ENCODE measurements at regions not wholly inside any gene's neighbourhood (a gene's known extent, or its start where the extent isn't known, plus 50 kb on each side); places are given as distances from the start of the nearest gene placed in this dataset.

DNA sequence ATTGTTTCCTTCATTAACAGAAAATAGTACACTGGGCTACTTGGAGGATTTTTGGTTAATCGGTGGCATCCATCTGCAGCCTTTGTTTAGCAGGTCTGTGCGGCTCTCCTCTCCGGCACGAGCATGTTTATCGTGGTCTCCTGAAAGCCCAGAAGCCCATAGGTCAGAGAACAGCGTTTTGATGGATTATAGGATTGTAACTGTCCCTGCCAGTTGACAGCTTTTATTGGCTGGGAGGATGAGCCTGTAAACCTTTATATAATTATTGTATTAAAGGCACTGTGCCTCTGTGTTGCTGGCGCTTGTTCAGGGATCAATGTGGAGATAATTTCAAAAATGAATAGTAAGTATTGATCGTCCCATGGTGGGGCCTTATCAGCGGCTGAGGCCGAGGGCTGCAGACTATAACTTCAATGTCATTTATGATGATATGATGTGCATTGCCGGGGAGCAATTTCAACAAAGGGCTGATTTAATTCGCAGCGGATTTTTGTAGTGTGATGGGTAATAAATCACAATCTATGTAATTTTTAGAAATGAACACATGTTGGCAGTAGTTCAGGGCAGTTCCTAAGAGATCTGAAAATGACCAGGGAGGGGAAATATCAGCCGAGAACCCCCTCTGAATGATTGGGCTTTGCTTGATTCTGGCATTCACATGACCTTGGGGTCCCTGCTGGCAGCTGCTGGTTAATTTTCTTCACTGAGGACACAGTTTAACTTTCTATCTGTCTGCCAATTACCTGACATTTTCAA, 736.1 kb downstream of the GALR1 start:
- H3K18ac ChIP-seq (ENCODE audit: low read length): no peak overlapping the region
- H3K9me3 ChIP-seq (replicated peaks in 1 of 2; ENCODE audit: control insufficient read depth in 2 of 2, insufficient read depth in 1 of 2, low read depth in 1 of 2, low read length in 2 of 2): peaks cover 0 to 2% of the 10 kb centered on the region in 2 donors
- no peaks in the 10 kb centered on the region for H3K36me3 ChIP-seq (replicated peaks in 1 of 2; ENCODE audit: control insufficient read depth in 2 of 2, insufficient read depth in 2 of 2, low read length in 2 of 2)
- no peaks in the 10 kb centered on the region for H3K27me3 ChIP-seq (ENCODE audit: control insufficient read depth in 3 of 3, insufficient read depth in 3 of 3, low read depth in 1 of 3, low read length in 3 of 3)
- H3K79me1 ChIP-seq (ENCODE audit: low read depth, low read length): no peaks in the 10 kb centered on the region
- no peak overlapping the region for H3K23ac ChIP-seq (ENCODE audit: low read depth, low read length, poor library complexity)
- no peak overlapping the region for H2BK120ac ChIP-seq (ENCODE audit: low read depth, low read length)
- H3K4me3 ChIP-seq (ENCODE audit: low read length in 2 of 2): no peak overlapping the region
- H3K4me2 ChIP-seq (ENCODE audit: insufficient read depth, low read length, poor library complexity, severe bottlenecking): no peak overlapping the region
- H2BK5ac ChIP-seq (ENCODE audit: low read length): no peak overlapping the region
- H3K4ac ChIP-seq (ENCODE audit: low read length): no peak overlapping the region
- no peak overlapping the region for H3K27ac ChIP-seq (replicated peaks; ENCODE audit: low read length)
- no peak overlapping the region for H4K8ac ChIP-seq (ENCODE audit: low read depth, low read length)
- no peak overlapping the region for H2AFZ ChIP-seq (ENCODE audit: low read length)
- DNase-seq (ENCODE audit: low spot score): no peak
- no peak overlapping the region for H3K9ac ChIP-seq (ENCODE audit: low read depth, low read length, poor library complexity)
- no peak overlapping the region for H2BK12ac ChIP-seq (ENCODE audit: low read length)
- H3K4me1 ChIP-seq (ENCODE audit: control insufficient read depth in 2 of 2, insufficient read depth in 1 of 2, low read depth in 1 of 2, low read length in 2 of 2): peaks cover 0 to 2% of the 10 kb centered on the region in 2 donors
- no peak overlapping the region for H2AK5ac ChIP-seq (ENCODE audit: low read depth, low read length)
- WGBS, 2 donors (ENCODE audit: extremely low coverage in 2 of 2, insufficient read length in 2 of 2, insufficient replicate concordance in 1 of 2): no CpG with 5 or more reads among the region's 14 CpGs
- no peak overlapping the region for H3K14ac ChIP-seq (ENCODE audit: low read length)
- no peak overlapping the region for H2BK15ac ChIP-seq (ENCODE audit: low read length)
- no peak overlapping the region for H4K91ac ChIP-seq (ENCODE audit: low read depth, low read length, poor library complexity)

- Histone ChIP-seq H4K8ac (ENCODE audit: low read depth, low read length) (no peak overlapping the region), H3K4me3 (ENCODE audit: low read length in 2 of 2) (no peak overlapping the region), H2AK5ac (ENCODE audit: low read depth, low read length) (no peak overlapping the region), H3K9me3 (replicated peaks in 1 of 2; ENCODE audit: control insufficient read depth in 2 of 2, insufficient read depth in 1 of 2, low read depth in 1 of 2, low read length in 2 of 2) (peaks cover 0 to 2% of the 10 kb centered on the region in 2 donors), H3K36me3 (replicated peaks in 1 of 2; ENCODE audit: control insufficient read depth in 2 of 2, insufficient read depth in 2 of 2, low read length in 2 of 2) (no peaks in the 10 kb centered on the region), H2AFZ (ENCODE audit: low read length) (no peak overlapping the region), H2BK120ac (ENCODE audit: low read depth, low read length) (no peak overlapping the region), H2BK12ac (ENCODE audit: low read length) (no peak overlapping the region), H3K27me3 (ENCODE audit: control insufficient read depth in 3 of 3, insufficient read depth in 3 of 3, low read depth in 1 of 3, low read length in 3 of 3) (no peaks in the 10 kb centered on the region), H3K4ac (ENCODE audit: low read length) (no peak overlapping the region), H3K4me1 (ENCODE audit: control insufficient read depth in 2 of 2, insufficient read depth in 1 of 2, low read depth in 1 of 2, low read length in 2 of 2) (no peaks in the 10 kb centered on the region), H3K14ac (ENCODE audit: low read length) (no peak overlapping the region), H2BK15ac (ENCODE audit: low read length) (no peak overlapping the region), H4K91ac (ENCODE audit: low read depth, low read length, poor library complexity) (no peak overlapping the region), H3K9ac (ENCODE audit: low read depth, low read length, poor library complexity) (no peak overlapping the region), H3K27ac (replicated peaks; ENCODE audit: low read length) (no peak overlapping the region), H3K4me2 (ENCODE audit: insufficient read depth, low read length, poor library complexity, severe bottlenecking) (no peak overlapping the region), H3K23ac (ENCODE audit: low read depth, low read length, poor library complexity) (no peak overlapping the region), H2BK5ac (ENCODE audit: low read length) (no peak overlapping the region), H3K18ac (ENCODE audit: low read length) (peak overlapping the region; percentile 44), H3K79me1 (ENCODE audit: low read depth, low read length) (no peaks in the 10 kb centered on the region)
- WGBS, 2 donors (ENCODE audit: extremely low coverage in 2 of 2, insufficient read length in 2 of 2, insufficient replicate concordance in 1 of 2): no CpG with 5 or more reads among the region's 12 CpGs
- no peak for DNase-seq (ENCODE audit: low spot score)
Measured at GRCh38 chr18:77990131-77990530, 740.5 kb downstream of the GALR1 start.

- no peaks in the 10 kb centered on the region for H3K79me1 ChIP-seq (ENCODE audit: low read depth, low read length)
- no peak overlapping the region for H3K4me2 ChIP-seq (ENCODE audit: insufficient read depth, low read length, poor library complexity, severe bottlenecking)
- no peak overlapping the region for H3K14ac ChIP-seq (ENCODE audit: low read length)
- no peak overlapping the region for H2BK120ac ChIP-seq (ENCODE audit: low read depth, low read length)
- peaks cover 0 to 2% of the 10 kb centered on the region in 2 donors for H3K9me3 ChIP-seq (replicated peaks in 1 of 2; ENCODE audit: control insufficient read depth in 2 of 2, insufficient read depth in 1 of 2, low read depth in 1 of 2, low read length in 2 of 2)
- no peak overlapping the region for H2AK5ac ChIP-seq (ENCODE audit: low read depth, low read length)
- H3K27ac ChIP-seq (replicated peaks; ENCODE audit: low read length): no peak overlapping the region
- no peak overlapping the region for H2BK15ac ChIP-seq (ENCODE audit: low read length)
- no peak overlapping the region for H2BK5ac ChIP-seq (ENCODE audit: low read length)
- no peak overlapping the region for H3K18ac ChIP-seq (ENCODE audit: low read length)
- no peaks in the 10 kb centered on the region for H3K36me3 ChIP-seq (replicated peaks in 1 of 2; ENCODE audit: control insufficient read depth in 2 of 2, insufficient read depth in 2 of 2, low read length in 2 of 2)
- no peak overlapping the region for H3K4me3 ChIP-seq (ENCODE audit: low read length in 2 of 2)
- no peak overlapping the region for H4K91ac ChIP-seq (ENCODE audit: low read depth, low read length, poor library complexity)
- H2AFZ ChIP-seq (ENCODE audit: low read length): no peak overlapping the region
- no peak overlapping the region for H3K4ac ChIP-seq (ENCODE audit: low read length)
- WGBS, 2 donors (ENCODE audit: extremely low coverage in 2 of 2, insufficient read length in 2 of 2, insufficient replicate concordance in 1 of 2): no CpG with 5 or more reads among the region's 13 CpGs
- no peak overlapping the region for H2BK12ac ChIP-seq (ENCODE audit: low read length)
- DNase-seq (ENCODE audit: low spot score): no peak
- no peak overlapping the region for H3K23ac ChIP-seq (ENCODE audit: low read depth, low read length, poor library complexity)
- no peaks in the 10 kb centered on the region for H3K27me3 ChIP-seq (ENCODE audit: control insufficient read depth in 3 of 3, insufficient read depth in 3 of 3, low read depth in 1 of 3, low read length in 3 of 3)
- no peaks in the 10 kb centered on the region for H3K4me1 ChIP-seq (ENCODE audit: control insufficient read depth in 2 of 2, insufficient read depth in 1 of 2, low read depth in 1 of 2, low read length in 2 of 2)
- H4K8ac ChIP-seq (ENCODE audit: low read depth, low read length): no peak overlapping the region
- H3K9ac ChIP-seq (ENCODE audit: low read depth, low read length, poor library complexity): no peak overlapping the region
Measured at GRCh38 chr18:77990901-77991300, 741.3 kb downstream of the GALR1 start.

- Histone ChIP-seq H2BK5ac (ENCODE audit: low read length) (no peak overlapping the region), H3K9ac (ENCODE audit: low read depth, low read length, poor library complexity) (no peak overlapping the region), H3K27me3 (ENCODE audit: control insufficient read depth in 3 of 3, insufficient read depth in 3 of 3, low read depth in 1 of 3, low read length in 3 of 3) (no peaks in the 10 kb centered on the region), H3K4me2 (ENCODE audit: insufficient read depth, low read length, poor library complexity, severe bottlenecking) (no peak overlapping the region), H3K18ac (ENCODE audit: low read length) (no peak overlapping the region), H3K4me3 (ENCODE audit: low read length in 2 of 2) (no peak overlapping the region), H2BK15ac (ENCODE audit: low read length) (no peak overlapping the region), H4K91ac (ENCODE audit: low read depth, low read length, poor library complexity) (no peak overlapping the region), H3K79me1 (ENCODE audit: low read depth, low read length) (no peaks in the 10 kb centered on the region), H3K14ac (ENCODE audit: low read length) (no peak overlapping the region), H2AK5ac (ENCODE audit: low read depth, low read length) (no peak overlapping the region), H3K4me1 (ENCODE audit: control insufficient read depth in 2 of 2, insufficient read depth in 1 of 2, low read depth in 1 of 2, low read length in 2 of 2) (no peaks in the 10 kb centered on the region), H3K36me3 (replicated peaks in 1 of 2; ENCODE audit: control insufficient read depth in 2 of 2, insufficient read depth in 2 of 2, low read length in 2 of 2) (no peaks in the 10 kb centered on the region), H3K4ac (ENCODE audit: low read length) (no peak overlapping the region), H2BK120ac (ENCODE audit: low read depth, low read length) (no peak overlapping the region), H2BK12ac (ENCODE audit: low read length) (no peak overlapping the region), H3K27ac (replicated peaks; ENCODE audit: low read length) (no peak overlapping the region), H3K9me3 (replicated peaks in 1 of 2; ENCODE audit: control insufficient read depth in 2 of 2, insufficient read depth in 1 of 2, low read depth in 1 of 2, low read length in 2 of 2) (peaks cover 0 to 2% of the 10 kb centered on the region in 2 donors), H4K8ac (ENCODE audit: low read depth, low read length) (no peak overlapping the region), H2AFZ (ENCODE audit: low read length) (no peak overlapping the region), H3K23ac (ENCODE audit: low read depth, low read length, poor library complexity) (no peak overlapping the region)
- no peak for DNase-seq (ENCODE audit: low spot score)
- 100% methylated on average over 1 of the region's 8 CpGs; no CpG with 5 or more reads in 1 of the 2 donors for WGBS, 2 donors (ENCODE audit: extremely low coverage in 2 of 2, insufficient read length in 2 of 2, insufficient replicate concordance in 1 of 2)
Measured at GRCh38 chr18:77992057-77992456, 742.4 kb downstream of the GALR1 start.

All from neuronal stem cell (in vitro differentiated cells).